ENCODE measurements at regions not wholly inside any gene's neighbourhood (a gene's known extent, or its start where the extent isn't known, plus 50 kb on each side); places are given as distances from the start of the nearest gene placed in this dataset.

DNA sequence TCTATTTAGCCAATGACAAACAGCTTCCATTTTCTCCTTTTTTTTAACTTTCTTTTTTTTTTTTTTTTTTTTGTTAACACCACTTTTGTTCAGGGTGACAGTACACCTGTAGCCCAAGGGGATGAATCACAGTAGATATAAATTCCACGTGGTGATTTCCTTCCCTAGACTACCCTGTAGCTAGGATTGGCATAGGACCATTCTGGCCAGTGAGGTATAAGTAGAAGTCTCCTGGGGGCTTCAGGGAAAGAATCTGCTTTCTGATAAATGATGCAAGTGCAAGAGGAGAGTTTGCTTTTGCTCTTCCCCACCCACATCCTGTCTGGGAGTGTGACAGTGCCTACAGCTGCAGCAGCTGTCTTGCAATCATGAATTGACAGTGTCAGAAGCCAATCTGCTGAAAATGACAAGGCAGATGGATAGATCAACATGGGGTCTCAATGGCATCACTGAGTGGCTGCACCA is 63.2 kb upstream of the TOMM7 start:
- H3K4me1 ChIP-seq (ENCODE audit: control insufficient read depth, insufficient read depth, low read length) = no peaks in the 10 kb centered on the region; the same call in 1 of the 2 replicates
- no peak overlapping the region for H3K4me3 ChIP-seq (ENCODE audit: low read depth, low read length)
- no peaks in the 10 kb centered on the region for H3K36me3 ChIP-seq (ENCODE audit: control insufficient read depth, insufficient read depth, low read length)
- H3K27ac ChIP-seq (ENCODE audit: low read depth, low read length) = no peak overlapping the region
- H3K27me3 ChIP-seq (ENCODE audit: control insufficient read depth, insufficient read depth, low read length) = no peaks in the 10 kb centered on the region
- no peaks in the 10 kb centered on the region for H3K9me3 ChIP-seq (ENCODE audit: control insufficient read depth, insufficient read depth, low read depth, low read length)
- H3K9ac ChIP-seq (ENCODE audit: low read length) = no peak overlapping the region

DNA sequence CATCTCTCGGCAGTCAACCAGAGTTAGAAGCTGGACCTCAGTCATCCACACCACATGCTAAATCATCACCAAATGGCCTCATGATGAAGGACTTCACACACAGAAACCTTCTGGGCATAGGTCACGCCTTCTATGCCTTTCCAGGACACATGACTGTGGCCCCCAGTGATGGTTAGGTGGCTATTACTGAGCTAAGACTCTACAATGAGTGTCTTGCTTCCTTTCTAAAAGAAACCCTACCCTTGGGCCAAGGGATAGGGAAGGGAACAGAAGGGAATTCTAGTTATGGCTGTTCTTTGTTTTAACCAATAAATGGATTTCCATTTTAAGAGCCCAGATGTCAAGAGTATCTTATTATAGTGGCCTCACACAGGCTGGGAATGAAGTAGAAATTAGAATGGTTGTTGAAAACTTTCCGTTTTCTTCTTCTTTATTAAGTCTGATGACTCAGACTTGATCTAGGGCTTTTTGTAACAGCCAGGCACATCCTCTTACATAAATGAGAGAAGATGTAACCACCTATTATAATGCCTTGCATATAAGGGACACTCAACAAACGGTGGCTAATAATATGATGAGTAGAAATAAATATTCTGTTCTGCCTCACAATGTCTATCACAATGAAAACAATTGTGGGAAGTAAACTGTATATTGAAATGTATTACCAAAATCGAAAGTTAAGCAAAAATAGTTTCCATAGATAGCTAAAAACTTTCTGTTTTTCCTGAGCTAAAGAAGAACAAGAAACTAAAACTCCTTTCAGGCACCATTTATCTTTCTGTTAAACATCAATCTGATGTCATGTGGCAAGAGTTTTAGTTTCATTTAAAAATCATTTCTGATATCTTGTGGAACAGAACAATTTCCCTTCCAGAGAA is 62.5 kb upstream of the TOMM7 start:
- Histone ChIP-seq H3K4me3 (ENCODE audit: low read depth, low read length) (no peak overlapping the region), H3K27ac (ENCODE audit: low read depth, low read length) (no peak overlapping the region), H3K9ac (ENCODE audit: low read length) (no peak overlapping the region)

GRCh38 chr7:22882106-22882505 is 59.5 kb upstream of the TOMM7 start:
- H3K27ac ChIP-seq (ENCODE audit: low read depth, low read length) = no peak overlapping the region
- H3K9me3 ChIP-seq (ENCODE audit: control insufficient read depth, insufficient read depth, low read depth, low read length) = 0 out of 2 replicates have a peak, but pooled peaks cover 3% of the 10 kb centered on the region
- H3K9ac ChIP-seq (ENCODE audit: low read length) = no peak overlapping the region
- no peaks in the 10 kb centered on the region for H3K36me3 ChIP-seq (ENCODE audit: control insufficient read depth, insufficient read depth, low read length)
- H3K27me3 ChIP-seq (ENCODE audit: control insufficient read depth, insufficient read depth, low read length) = no peaks in the 10 kb centered on the region
- H3K4me1 ChIP-seq (ENCODE audit: control insufficient read depth, insufficient read depth, low read length) = no peaks in the 10 kb centered on the region; the same call in 1 of the 2 replicates
- H3K4me3 ChIP-seq (ENCODE audit: low read depth, low read length) = no peak overlapping the region

More for the DNA sequence above, 62.5 kb upstream of the TOMM7 start:
- no peaks in the 10 kb centered on the region for H3K27me3 ChIP-seq (ENCODE audit: control insufficient read depth, insufficient read depth, low read length)
- no peaks in the 10 kb centered on the region for H3K36me3 ChIP-seq (ENCODE audit: control insufficient read depth, insufficient read depth, low read length)
- no peaks in the 10 kb centered on the region for H3K9me3 ChIP-seq (ENCODE audit: control insufficient read depth, insufficient read depth, low read depth, low read length)
- no peaks in the 10 kb centered on the region; the same call in 1 of the 2 replicates for H3K4me1 ChIP-seq (ENCODE audit: control insufficient read depth, insufficient read depth, low read length)

- Histone ChIP-seq H3K4me1 (ENCODE audit: control insufficient read depth, insufficient read depth, low read length) (peaks cover 3% of the 10 kb centered on the region; the same call in 1 of the 2 replicates), H3K9ac (ENCODE audit: low read length) (no peak overlapping the region), H3K36me3 (ENCODE audit: control insufficient read depth, insufficient read depth, low read length) (no peaks in the 10 kb centered on the region), H3K4me3 (ENCODE audit: low read depth, low read length) (no peak overlapping the region), H3K27me3 (ENCODE audit: control insufficient read depth, insufficient read depth, low read length) (no peaks in the 10 kb centered on the region), H3K27ac (ENCODE audit: low read depth, low read length) (no peak overlapping the region), H3K9me3 (ENCODE audit: control insufficient read depth, insufficient read depth, low read depth, low read length) (0 out of 2 replicates have a peak, but pooled peaks cover 3% of the 10 kb centered on the region)
Observed at GRCh38 chr7:22879709-22880306, 57.2 kb upstream of the TOMM7 start.

DNA sequence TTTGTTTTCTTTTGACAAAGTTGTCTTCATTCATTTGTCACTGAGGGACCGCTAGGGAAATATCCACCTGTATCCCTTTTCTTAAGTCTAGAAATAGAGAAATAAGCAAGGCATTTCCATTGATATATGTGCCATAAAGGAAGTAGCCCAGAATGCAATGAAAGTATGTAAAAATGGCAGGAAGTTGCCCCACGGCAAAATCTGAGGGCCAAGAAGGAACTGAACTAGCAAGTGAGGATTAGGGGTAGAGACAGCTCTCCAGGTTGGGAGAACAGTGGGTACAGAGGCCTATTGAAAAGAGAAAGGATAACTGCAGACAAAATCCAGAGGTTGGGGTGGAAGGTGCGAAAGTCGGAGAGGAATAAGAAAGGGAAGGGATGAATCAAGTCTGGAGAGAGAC is 56.6 kb upstream of the TOMM7 start:
- H3K36me3 ChIP-seq (ENCODE audit: control insufficient read depth, insufficient read depth, low read length) = no peaks in the 10 kb centered on the region
- H3K4me1 ChIP-seq (ENCODE audit: control insufficient read depth, insufficient read depth, low read length) = peaks cover 3% of the 10 kb centered on the region; the same call in 1 of the 2 replicates
- no peaks in the 10 kb centered on the region for H3K27me3 ChIP-seq (ENCODE audit: control insufficient read depth, insufficient read depth, low read length)
- H3K27ac ChIP-seq (ENCODE audit: low read depth, low read length) = no peak overlapping the region
- no peak overlapping the region for H3K9ac ChIP-seq (ENCODE audit: low read length)
- 0 out of 2 replicates have a peak, but pooled peaks cover 3% of the 10 kb centered on the region for H3K9me3 ChIP-seq (ENCODE audit: control insufficient read depth, insufficient read depth, low read depth, low read length)
- H3K4me3 ChIP-seq (ENCODE audit: low read depth, low read length) = no peak overlapping the region

DNA sequence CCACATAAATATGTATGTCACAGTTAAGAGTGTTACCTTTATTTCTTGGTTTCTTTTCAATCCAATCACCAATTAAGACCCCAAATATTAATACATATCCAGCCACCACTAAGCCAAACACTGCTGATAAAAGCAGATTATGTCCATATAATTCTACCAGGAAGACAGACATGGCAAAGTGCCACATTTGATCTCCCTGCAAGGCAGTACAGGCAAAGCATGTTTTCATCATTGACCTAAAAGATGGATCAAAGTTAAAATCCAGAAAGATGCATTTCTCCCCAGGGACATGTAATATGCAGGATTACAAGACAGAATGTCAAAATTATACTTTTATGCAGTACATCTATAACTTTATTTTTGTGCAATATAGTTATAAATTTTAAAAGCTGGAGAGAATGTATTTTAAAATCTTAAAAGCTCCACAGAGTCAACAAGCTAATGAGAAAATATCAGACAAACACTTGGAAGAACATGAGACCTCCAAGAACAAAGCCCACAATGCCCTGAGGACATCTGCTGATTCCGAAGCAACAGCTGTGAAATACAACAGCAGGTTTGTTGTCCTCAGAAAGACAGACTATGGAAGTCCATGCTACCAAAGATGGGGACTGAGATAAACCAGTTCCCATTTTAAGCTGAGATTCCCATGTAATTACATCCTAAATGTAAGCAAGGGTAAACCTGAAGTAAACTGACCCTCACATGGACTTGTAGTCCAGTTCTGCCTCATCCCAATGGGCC is 54.5 kb upstream of the TOMM7 start:
- Histone ChIP-seq H3K36me3 (ENCODE audit: control insufficient read depth, insufficient read depth, low read length) (no peaks in the 10 kb centered on the region), H3K27me3 (ENCODE audit: control insufficient read depth, insufficient read depth, low read length) (no peaks in the 10 kb centered on the region), H3K9ac (ENCODE audit: low read length) (no peak overlapping the region), H3K9me3 (ENCODE audit: control insufficient read depth, insufficient read depth, low read depth, low read length) (0 out of 2 replicates have a peak, but pooled peaks cover 3% of the 10 kb centered on the region), H3K4me3 (ENCODE audit: low read depth, low read length) (no peak overlapping the region), H3K4me1 (ENCODE audit: control insufficient read depth, insufficient read depth, low read length) (peaks cover 4% of the 10 kb centered on the region; the same call in 1 of the 2 replicates), H3K27ac (ENCODE audit: low read depth, low read length) (no peak overlapping the region)

DNA sequence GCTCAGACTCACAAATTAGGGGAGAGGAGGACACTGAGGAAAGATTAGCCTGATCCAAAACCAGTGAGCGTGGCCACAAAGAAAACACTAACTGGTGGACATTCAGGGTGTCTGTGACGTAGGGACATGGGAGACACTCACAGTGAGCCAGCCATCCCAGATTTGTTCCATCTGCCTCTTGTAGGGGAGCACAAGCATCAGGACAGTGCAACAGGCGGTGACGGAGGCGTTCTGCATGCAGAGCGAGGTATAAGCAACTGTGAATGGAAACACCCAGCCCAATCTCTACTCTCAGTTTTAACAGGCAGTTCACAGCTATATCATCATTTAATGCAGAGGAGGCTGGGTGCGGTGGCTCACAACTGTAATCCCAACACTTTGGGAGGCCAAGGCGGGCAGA is 52.8 kb upstream of the TOMM7 start:
- no peak overlapping the region for H3K4me3 ChIP-seq (ENCODE audit: low read depth, low read length)
- peaks cover 6% of the 10 kb centered on the region; the same call in 1 of the 2 replicates for H3K4me1 ChIP-seq (ENCODE audit: control insufficient read depth, insufficient read depth, low read length)
- H3K27ac ChIP-seq (ENCODE audit: low read depth, low read length) = no peak overlapping the region
- H3K9me3 ChIP-seq (ENCODE audit: control insufficient read depth, insufficient read depth, low read depth, low read length) = 0 out of 2 replicates have a peak, but pooled peaks cover 3% of the 10 kb centered on the region
- H3K27me3 ChIP-seq (ENCODE audit: control insufficient read depth, insufficient read depth, low read length) = no peaks in the 10 kb centered on the region
- H3K36me3 ChIP-seq (ENCODE audit: control insufficient read depth, insufficient read depth, low read length) = no peaks in the 10 kb centered on the region
- H3K9ac ChIP-seq (ENCODE audit: low read length) = no peak overlapping the region

DNA sequence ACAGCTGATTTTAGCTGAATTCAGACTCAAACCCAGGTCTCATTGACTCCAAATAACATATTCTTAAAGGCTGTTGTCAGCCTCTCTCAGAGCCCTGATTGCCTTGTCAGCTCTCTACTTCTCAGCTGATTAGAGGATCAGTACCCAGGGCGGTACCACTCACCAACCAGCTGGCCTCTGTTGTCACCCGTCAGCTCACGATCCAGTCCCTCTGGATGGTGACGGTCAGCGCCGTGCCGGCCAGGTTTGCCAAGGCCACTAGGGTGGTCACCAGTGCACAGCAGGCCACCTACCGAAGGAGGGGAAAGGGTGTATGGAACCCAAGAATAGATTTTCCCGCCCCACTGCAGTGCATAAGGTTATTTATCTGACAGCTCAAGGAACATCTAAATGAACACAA is 52.3 kb upstream of the TOMM7 start:
- no peaks in the 10 kb centered on the region for H3K27me3 ChIP-seq (ENCODE audit: control insufficient read depth, insufficient read depth, low read length)
- no peak overlapping the region for H3K27ac ChIP-seq (ENCODE audit: low read depth, low read length)
- peaks cover 6% of the 10 kb centered on the region; the same call in 1 of the 2 replicates for H3K4me1 ChIP-seq (ENCODE audit: control insufficient read depth, insufficient read depth, low read length)
- no peaks in the 10 kb centered on the region for H3K36me3 ChIP-seq (ENCODE audit: control insufficient read depth, insufficient read depth, low read length)
- no peak overlapping the region for H3K4me3 ChIP-seq (ENCODE audit: low read depth, low read length)
- H3K9ac ChIP-seq (ENCODE audit: low read length) = no peak overlapping the region
- 0 out of 2 replicates have a peak, but pooled peaks cover 3% of the 10 kb centered on the region for H3K9me3 ChIP-seq (ENCODE audit: control insufficient read depth, insufficient read depth, low read depth, low read length)
